SK-N-SH treated with all-trans-retinoic acid at 6 μM for 48 hours (cell line): ENCODE measurements at regions not wholly inside any gene's neighbourhood (a gene's known extent, or its start where the extent isn't known, plus 50 kb on each side); places are given as distances from the start of the nearest gene placed in this dataset.
A peak's percentile ranks its signal among the peaks of the same experiment; 100 is the strongest.

ENCODE experiments used
- ATAC-seq: fragments of 200-7000 bp; cut with Tn5 transposase; 3 replicates; pipeline ENCODE4 v1.9.1; 2020; ENCODE audit warnings: mild to moderate bottlenecking, moderate library complexity
- ARNTL ChIP-seq: fragments of 450-650 bp; formaldehyde crosslinking; IDR thresholded peaks from 2 replicates; pipeline ENCODE4 v1.5.0; 2020; ENCODE audit warnings: low read depth, mild to moderate bottlenecking, moderate library complexity, borderline replicate concordance
- BACH2 ChIP-seq: fragments of 250-450 bp; sonication (Bioruptor Pico); IDR thresholded peaks from 2 replicates; pipeline ENCODE4 v1.9.0; 2021; ENCODE audit warnings: mild to moderate bottlenecking, borderline replicate concordance
- CREB5 ChIP-seq: fragments of 250-450 bp; sonication (Bioruptor Pico); IDR thresholded peaks from 2 replicates; pipeline ENCODE4 v1.5.1; 2020; ENCODE audit warnings: low read depth, mild to moderate bottlenecking, moderate library complexity
- CSDC2 ChIP-seq: fragments of 250-450 bp; sonication (Bioruptor Pico); IDR thresholded peaks from 2 replicates; pipeline ENCODE4 v1.5.0; 2020; ENCODE audit warnings: mild to moderate bottlenecking, moderate library complexity
- CSRNP3 ChIP-seq: fragments of 250-450 bp; sonication (Bioruptor Pico); IDR thresholded peaks from 2 replicates; pipeline ENCODE4 v1.5.1; 2021; ENCODE audit warnings: mild to moderate bottlenecking, moderate library complexity
- GLIS3 ChIP-seq: fragments of 250-450 bp; sonication (Bioruptor Pico); IDR thresholded peaks from 2 replicates; pipeline ENCODE4 v1.5.0; 2020; ENCODE audit warnings: mild to moderate bottlenecking, moderate library complexity
- ISL1 ChIP-seq: fragments of 250-450 bp; sonication (Bioruptor Pico); IDR thresholded peaks from 2 replicates; pipeline ENCODE4 v2.1.2; 2022; ENCODE audit warnings: mild to moderate bottlenecking, moderate library complexity
- POU6F1 ChIP-seq: fragments of 250-450 bp; sonication (Bioruptor Pico); IDR thresholded peaks from 2 replicates; pipeline ENCODE4 v1.8.0; 2021; ENCODE audit warnings: low read depth, mild to moderate bottlenecking, moderate library complexity, borderline replicate concordance
- PPARA ChIP-seq: fragments of 250-450 bp; sonication (Bioruptor Pico); IDR thresholded peaks from 2 replicates; pipeline ENCODE4 v1.5.0; 2020; ENCODE audit warnings: mild to moderate bottlenecking, borderline replicate concordance
- RARB ChIP-seq: fragments of 250-450 bp; sonication (Bioruptor Pico); IDR thresholded peaks from 2 replicates; pipeline ENCODE4 v1.8.0; 2021; ENCODE audit warnings: mild to moderate bottlenecking, moderate library complexity
- SNAI2 ChIP-seq: fragments of 250-450 bp; sonication (Bioruptor Pico); IDR thresholded peaks from 2 replicates; pipeline ENCODE4 v1.5.0; 2020; ENCODE audit warnings: mild to moderate bottlenecking, moderate library complexity
- TCF4 ChIP-seq: fragments of 250-450 bp; sonication (Bioruptor Pico); IDR thresholded peaks from 2 replicates; pipeline ENCODE4 v1.8.0; 2021; ENCODE audit warnings: mild to moderate bottlenecking, moderate library complexity, borderline replicate concordance
- TOX ChIP-seq: fragments of 250-450 bp; sonication (Bioruptor Pico); IDR thresholded peaks from 2 replicates; pipeline ENCODE4 v1.8.0; 2021; ENCODE audit warnings: mild to moderate bottlenecking, moderate library complexity, borderline replicate concordance
- TSHZ2 ChIP-seq: fragments of 250-450 bp; sonication (Bioruptor Pico); IDR thresholded peaks from 2 replicates; pipeline ENCODE4 v1.5.0; 2020; ENCODE audit warnings: mild to moderate bottlenecking, moderate library complexity
- ZC3H10 ChIP-seq: fragments of 250-450 bp; sonication (Bioruptor Pico); IDR thresholded peaks from 2 replicates; pipeline ENCODE4 v1.5.1; 2021; ENCODE audit warnings: mild to moderate bottlenecking, moderate library complexity
- ZFP3 ChIP-seq: fragments of 250-450 bp; sonication (Bioruptor Pico); IDR thresholded peaks from 2 replicates; pipeline ENCODE4 v1.5.0; 2020; ENCODE audit warnings: mild to moderate bottlenecking, moderate library complexity
- ZFP30 ChIP-seq: fragments of 450-650 bp; formaldehyde crosslinking; IDR thresholded peaks from 2 replicates; pipeline ENCODE4 v1.5.0; 2022; ENCODE audit warnings: mild to moderate bottlenecking, moderate library complexity
- ZNF70 ChIP-seq: fragments of 450-650 bp; formaldehyde crosslinking; IDR thresholded peaks from 2 replicates; pipeline ENCODE4 v1.5.0; 2020; ENCODE audit warnings: mild to moderate bottlenecking, moderate library complexity
- ZNF8 ChIP-seq: fragments of 450-650 bp; formaldehyde crosslinking; IDR thresholded peaks from 2 replicates; pipeline ENCODE4 v1.5.0; 2020; ENCODE audit warnings: mild to moderate bottlenecking, moderate library complexity

GRCh38 chr12:43222796-43223195 lies 329.2 kb downstream of the ADAMTS20 start:
- no peak for TF ChIP-seq ZC3H10 (CRISPR knock-in tag)
- no peak for TF ChIP-seq CSDC2 (CRISPR knock-in tag)
- no peak for TF ChIP-seq TOX (CRISPR knock-in tag)
- TF ChIP-seq ISL1 = no peak
- TF ChIP-seq ZNF70 = no peak
- no peak for TF ChIP-seq ZNF8 (CRISPR knock-in tag)
- no peak for TF ChIP-seq TCF4
- TF ChIP-seq CREB5 (CRISPR knock-in tag) = no peak
- no peak for TF ChIP-seq RARB (CRISPR knock-in tag)
- TF ChIP-seq GLIS3 (CRISPR knock-in tag) = no peak
- no peak for TF ChIP-seq TSHZ2 (CRISPR knock-in tag)
- no peak for ATAC-seq

- ATAC-seq = no peak
- TF ChIP-seq ARNTL (CRISPR knock-in tag) (no peak), SNAI2 (no peak), GLIS3 (CRISPR knock-in tag) (no peak), BACH2 (CRISPR knock-in tag) (no peak), ZFP3 (CRISPR knock-in tag) (no peak)
These were observed 330.8 kb downstream of the ADAMTS20 start for GRCh38 chr12:43221216-43221615.

GRCh38 chr12:43216490-43216889 lies 335.5 kb downstream of the ADAMTS20 start:
- no peak for ATAC-seq

GRCh38 chr12:43214166-43214565 lies 337.8 kb downstream of the ADAMTS20 start:
- no peak for ATAC-seq
- TF ChIP-seq TOX (CRISPR knock-in tag) = no peak
- TF ChIP-seq TSHZ2 (CRISPR knock-in tag) = no peak
- TF ChIP-seq GLIS3 (CRISPR knock-in tag) = no peak
- TF ChIP-seq ISL1 = no peak
- TF ChIP-seq ZC3H10 (CRISPR knock-in tag) = no peak
- TF ChIP-seq PPARA (CRISPR knock-in tag) = no peak
- no peak for TF ChIP-seq BACH2 (CRISPR knock-in tag)
- no peak for TF ChIP-seq POU6F1 (CRISPR knock-in tag)
- TF ChIP-seq CSDC2 (CRISPR knock-in tag) = no peak
- no peak for TF ChIP-seq TCF4
- no peak for TF ChIP-seq ZFP3 (CRISPR knock-in tag)
- no peak for TF ChIP-seq ZNF8 (CRISPR knock-in tag)
- no peak for TF ChIP-seq CSRNP3 (CRISPR knock-in tag)

More at GRCh38 chr12:43216490-43216889, 335.5 kb downstream of the ADAMTS20 start:
- TF ChIP-seq ZFP30 (no peak), PPARA (CRISPR knock-in tag) (no peak), GLIS3 (CRISPR knock-in tag) (no peak), TCF4 (peak; percentile 96), CREB5 (CRISPR knock-in tag) (no peak), ZNF8 (CRISPR knock-in tag) (0 out of 2 replicates have a peak, but pooled peaks have one; percentile 14)
- TF ChIP-seq, all 23 proteins: peak for 2
